Limb (tissue), 2 donors: ENCODE measurements at regions not wholly inside any gene's neighbourhood (a gene's known extent, or its start where the extent isn't known, plus 50 kb on each side); places are given as distances from the start of the nearest gene placed in this dataset.
A peak's percentile ranks its signal among the peaks of the same experiment; 100 is the strongest.
"Not testable (repeated sequence)": the region's sequence is repeated elsewhere in the genome, so short reads cannot be mapped to it uniquely, and the experiment has no call there.

ENCODE experiments used
- DNase-seq, 2 donors: peaks; one replicate each; pipeline ENCODE4 v3.0.0-alpha.2; 2016; ENCODE audit errors: extremely low spot score in 2 of 2

GRCh38 chr2:239663364-239663924 lies 262.6 kb upstream of the HDAC4 start:
- DNase-seq = no peak

DNA sequence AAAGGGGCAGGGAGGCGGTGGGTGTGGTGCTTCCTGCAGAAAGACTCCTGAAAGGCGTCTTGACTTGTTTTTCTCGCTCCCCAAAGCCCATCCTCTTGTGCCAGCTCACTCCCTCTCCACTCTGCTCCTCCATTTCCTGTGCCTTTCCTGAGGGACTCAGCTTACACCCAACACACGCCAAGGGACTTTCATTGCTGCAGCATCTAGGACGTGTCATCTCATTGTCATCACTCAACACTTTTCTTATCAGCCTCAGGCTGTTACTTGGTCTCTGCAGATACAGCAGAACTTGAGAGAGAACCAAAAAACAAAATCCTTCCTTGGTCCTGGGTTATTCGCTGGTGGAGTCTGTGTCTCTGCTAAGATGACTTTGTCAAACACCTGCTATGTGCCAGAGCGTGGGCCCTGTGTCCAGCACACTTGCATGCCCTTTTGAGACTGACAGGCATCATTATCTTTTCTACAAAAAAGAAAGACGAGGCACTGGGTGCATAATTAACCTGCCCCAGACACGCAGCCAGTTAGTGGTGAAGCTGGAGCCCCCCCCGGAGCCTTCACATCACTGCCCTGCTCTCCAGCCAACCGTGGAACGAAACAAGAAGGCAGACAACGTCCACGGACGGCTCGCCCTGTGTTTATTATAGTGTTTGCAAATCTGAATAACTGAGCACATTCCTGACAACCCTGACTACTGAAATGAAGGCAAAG lies 261.7 kb upstream of the HDAC4 start:
- DNase-seq = no peak

DNA sequence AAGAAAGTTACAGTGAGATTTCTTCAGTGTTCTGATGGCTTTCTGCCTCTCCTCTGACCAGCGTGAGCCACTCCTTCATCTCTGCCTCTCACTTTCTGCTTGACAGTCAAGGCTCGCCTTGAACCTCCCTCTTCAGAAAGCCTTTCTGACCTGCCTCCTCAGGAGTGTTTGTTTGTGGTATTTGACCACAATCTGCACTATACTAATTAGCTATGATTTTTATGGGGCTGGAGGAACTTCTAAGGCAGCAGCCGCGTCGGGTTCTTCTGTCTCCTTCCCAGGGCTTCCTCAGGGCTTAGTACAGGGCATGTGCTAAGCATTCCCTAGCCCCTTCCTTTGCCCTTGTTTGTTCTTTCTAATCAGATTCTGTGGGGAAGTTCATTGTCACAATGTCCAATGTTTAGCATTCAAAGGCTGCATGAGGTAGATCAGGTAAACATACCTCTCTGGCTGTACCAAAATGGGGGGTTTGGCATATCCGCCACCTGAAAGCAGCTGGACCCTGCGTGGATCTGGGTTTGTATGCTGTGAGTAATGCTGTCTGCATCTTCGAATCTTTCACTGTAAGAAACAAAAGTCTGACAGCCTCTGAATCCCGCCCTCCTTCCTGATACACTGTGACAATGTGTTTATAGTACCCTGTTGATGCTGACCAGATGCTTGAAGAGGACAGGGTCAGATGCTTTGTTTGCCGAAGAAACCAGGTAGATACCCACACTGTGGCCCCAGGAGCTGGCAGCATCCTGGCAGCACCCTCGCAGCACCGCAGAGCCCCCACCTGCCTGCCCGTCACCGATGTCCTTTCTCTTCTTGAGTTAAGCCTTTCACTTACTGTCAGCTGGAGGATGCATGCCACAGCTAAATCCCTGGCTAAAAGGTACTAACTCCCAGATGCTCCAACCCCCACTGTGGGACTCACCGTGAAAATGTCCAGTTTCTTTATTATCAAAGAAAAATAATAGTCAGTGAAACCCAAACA lies 260.8 kb upstream of the HDAC4 start:
- DNase-seq = no peak

DNA sequence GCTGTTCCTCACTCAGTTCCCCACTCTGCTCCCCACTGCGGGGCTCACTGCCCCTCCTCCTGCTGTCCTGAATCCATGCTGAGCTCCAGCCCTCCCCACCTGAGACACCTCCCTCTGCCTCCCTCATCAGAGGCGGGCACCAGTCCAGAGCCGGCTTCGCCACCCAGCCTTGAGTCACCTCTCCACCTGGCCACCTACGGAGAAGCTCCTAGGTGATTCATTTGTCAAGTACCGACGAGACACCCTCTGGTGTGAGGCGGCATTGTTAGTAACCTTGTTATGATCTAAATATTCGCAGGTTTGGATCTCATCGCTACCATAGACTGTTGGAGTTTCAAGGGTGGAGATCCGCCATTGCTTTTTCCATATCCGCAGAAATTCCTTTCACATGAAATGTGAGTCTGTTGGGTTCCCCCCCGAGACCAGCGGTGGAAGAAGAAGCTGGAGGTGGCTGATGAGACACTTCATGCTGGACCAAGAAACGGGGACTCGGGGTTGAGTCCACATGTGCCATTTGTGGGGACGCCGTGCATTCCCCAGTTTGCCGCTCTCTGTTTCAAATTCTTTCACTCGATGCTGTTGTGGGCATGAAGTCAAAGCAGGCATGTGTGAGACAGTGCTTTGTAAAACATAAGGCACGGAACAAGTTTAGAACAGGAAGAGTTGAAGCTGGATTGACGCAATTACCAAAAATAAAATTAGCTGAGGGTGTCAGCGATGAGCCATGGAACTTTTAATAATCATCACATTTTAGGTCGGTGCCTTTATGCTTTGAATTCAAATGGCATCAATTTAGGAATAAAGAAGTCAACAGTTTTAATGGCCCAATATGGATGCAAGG lies 259.8 kb upstream of the HDAC4 start:
- no peak for DNase-seq

DNA sequence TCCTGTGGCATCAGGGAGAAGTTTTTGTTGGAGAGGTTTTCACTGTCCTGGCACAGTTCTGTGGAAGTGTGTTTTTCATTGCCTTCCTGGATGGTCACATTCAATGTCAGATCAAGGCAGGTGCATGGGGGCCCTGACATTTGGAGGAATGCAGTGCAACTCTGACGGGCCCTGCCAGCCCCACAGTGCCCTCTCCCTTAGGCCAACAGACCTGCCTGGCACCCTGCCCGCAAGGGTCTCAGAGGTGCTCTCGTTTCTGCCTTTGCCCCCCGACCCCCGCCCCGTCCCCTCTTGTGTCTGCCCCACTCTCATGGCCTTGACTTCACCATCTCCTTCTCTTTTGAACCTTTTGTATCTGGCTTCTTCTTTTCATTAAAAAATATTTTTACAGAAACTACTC lies 257.2 kb upstream of the HDAC4 start:
- DNase-seq = no peak

DNA sequence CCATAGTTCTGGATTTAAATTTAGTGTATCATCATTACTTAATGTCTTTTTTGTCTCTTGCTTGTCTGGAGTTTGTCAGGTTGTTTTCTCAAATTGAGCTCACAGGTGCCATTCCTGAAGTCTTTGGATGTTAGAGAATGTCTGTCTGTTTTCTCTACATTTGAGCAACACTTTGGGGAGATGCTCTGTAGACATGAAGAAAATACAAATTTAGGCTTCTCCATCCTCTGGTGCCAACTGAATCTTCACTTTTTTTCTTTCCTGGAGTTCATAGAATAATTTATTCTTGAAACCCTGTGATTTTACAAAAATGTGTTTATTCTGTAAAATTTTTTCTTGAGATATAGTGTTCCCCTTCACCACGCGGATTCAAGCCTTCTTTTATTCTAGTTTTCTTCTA lies 256.4 kb upstream of the HDAC4 start:
- no peak for DNase-seq

DNA sequence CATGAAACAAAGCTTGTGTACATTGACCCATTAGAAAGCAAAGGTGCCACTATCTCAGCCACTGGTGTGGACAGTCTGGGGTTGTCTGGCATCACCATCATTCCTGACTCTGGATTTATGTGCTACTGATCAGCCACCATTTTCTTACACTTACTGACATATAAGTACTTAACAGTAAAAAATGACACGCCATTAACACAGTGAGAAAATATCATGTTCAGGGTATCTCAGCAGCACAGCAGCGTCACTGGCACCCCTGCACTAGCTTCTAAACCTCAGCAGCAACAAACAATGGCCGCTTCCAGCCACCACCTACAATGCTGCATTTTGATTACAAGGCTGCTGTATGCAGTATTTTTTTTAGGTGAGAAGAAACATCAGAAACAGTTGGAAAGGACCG lies 253.4 kb upstream of the HDAC4 start:
- no peak for DNase-seq

DNA sequence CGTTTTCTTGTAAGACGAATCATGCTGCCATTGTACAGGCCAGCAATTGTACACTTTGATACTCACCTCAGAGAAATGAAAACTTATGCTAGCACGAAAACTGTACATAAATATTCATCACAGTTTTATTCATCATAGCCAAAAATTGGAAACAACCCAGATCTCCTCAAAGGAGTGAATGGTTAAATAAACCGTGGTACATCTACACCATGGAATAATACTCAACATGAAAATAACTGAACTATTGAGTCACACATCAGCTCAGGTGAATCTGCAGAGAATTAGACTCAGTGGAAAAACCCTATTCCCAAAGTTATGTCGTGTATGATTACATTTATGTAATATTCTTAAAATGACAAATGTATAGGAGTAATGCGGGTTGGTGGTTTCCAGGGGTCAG lies 251.0 kb upstream of the HDAC4 start:
- no peak for DNase-seq

GRCh38 chr2:239650674-239651073 lies 249.9 kb upstream of the HDAC4 start:
- no peak for DNase-seq

- no peak for DNase-seq
These were observed 248.5 kb upstream of the HDAC4 start for GRCh38 chr2:239649309-239649708.

DNA sequence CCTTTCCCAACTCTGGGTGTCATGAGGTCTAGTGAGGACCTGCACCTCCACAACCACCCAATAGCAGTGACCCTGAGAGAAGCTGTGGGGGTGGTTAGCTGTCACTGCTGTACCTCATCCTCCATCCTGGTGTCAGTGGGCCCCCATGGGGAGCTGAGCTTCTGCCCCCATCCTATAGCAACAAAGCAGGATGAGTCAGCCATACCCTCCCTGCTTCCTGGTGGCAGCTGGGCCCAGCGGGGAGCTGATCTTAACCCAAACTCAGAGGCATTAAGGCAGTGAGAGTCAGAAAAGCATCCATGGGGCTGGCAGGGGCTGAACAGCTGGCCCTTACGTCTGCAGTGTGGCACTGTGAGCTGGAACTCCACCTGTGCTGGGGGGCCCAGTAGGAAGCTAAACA lies 247.8 kb upstream of the HDAC4 start:
- DNase-seq = peak in 1 of 2 donors; percentile 7

DNA sequence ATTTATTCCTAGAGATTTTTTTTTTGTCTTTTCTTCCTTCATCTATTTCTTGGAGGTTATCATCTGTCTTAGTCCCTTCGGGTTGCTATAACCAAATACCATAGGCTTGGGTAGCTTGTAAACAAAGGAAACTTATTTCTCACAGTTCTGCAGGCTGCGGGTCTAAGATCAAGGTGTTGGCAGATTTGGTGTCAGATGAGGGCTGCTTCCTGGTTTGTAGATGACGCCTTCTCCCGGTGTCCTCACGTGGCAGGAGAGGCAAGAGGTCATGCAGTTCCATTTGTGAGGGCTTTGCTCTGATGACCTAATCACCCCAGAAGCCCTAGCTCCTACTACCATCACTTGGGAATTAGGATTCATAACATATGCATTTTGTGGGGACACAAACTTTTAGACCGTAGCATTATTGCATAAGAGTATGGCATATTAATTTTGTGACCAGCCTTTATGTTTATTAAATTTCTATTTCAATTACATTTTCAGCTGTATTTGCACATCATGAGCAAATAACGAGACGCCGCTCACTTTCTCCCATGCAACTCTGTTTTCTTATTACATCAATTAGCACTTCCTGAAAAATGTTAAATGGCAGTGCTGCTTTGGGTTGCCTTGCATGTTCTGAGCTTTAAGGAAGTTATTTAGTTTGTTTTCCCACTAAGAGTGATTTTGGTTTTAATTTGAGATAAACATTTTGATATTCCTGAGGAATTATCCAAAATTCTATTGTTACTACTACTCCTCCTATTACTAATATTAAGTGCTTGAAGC lies 246.4 kb upstream of the HDAC4 start:
- no peak for DNase-seq

DNA sequence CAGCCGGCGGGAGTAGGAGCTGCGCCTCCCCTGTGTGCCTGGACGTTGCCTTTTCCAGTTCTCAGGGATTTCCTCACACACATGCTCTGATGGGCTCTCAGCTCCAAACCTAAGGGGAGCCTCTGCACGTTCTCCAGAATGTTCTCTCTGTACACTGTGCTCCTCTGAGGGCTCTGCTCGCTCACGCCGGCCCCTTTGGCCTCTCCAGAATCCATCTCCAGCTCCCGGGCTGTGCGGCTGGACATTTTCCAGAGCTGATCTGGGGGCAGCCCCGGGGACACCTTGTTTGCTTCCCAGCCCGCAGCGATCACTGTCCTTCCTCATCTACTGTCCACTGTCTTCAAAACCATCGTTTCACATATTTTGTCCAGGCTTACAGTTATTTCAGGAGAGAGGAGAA lies 245.4 kb upstream of the HDAC4 start:
- DNase-seq = peak in 1 of 2 donors; percentile 7

- DNase-seq = not testable (repeated sequence)
These were observed 243.8 kb upstream of the HDAC4 start for GRCh38 chr2:239644594-239644993.

DNA sequence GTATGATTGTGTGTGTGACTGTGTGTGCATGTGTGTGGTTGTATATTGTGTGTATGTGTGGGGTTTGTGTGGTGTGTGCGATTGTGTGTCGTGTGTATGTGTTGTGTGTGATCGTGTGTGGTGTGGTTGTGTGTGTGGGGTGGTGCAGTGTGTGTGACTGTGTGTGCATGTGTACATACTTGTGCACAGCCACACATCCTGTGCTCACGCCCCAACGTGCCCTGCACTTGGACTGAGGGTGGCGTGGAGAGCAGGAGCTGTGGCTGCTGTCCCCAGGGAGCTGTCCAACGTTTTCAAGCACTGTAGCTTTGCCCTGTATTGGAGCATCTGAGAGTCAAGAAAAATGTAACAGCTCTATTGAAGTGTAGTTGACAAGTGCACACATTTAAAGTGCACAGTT lies 243.2 kb upstream of the HDAC4 start:
- DNase-seq = peak in 1 of 2 donors; percentile 44

DNA sequence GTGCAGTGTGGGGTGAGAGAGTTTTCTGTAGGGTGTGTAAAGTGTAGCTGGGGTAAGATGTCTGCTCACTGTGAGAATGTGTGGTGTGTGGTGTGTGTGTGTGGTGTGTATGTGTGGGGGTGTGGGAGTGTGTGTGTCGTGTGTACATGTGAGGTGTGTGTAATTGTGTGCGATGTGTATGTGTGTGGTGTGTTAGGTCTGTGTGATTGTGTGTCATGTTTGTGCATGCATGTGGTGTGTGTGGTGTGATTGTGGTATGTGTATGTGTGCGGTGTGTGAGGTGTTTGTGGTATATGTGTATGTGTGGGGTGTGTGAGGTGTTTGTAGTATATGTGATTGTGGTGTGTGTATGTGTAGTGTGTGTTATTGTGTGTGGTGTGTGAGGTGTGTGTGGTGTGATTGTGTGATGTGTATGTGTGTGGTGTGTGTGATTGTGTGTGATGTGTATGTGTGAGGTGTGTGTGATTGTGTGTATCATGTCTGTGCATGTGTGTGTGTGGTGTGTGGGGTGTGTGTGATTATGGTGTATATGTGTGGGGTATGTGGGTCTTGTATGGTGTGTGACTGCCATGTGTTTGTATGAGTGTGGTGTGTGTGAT lies 241.7 kb upstream of the HDAC4 start:
- DNase-seq = no peak

DNA sequence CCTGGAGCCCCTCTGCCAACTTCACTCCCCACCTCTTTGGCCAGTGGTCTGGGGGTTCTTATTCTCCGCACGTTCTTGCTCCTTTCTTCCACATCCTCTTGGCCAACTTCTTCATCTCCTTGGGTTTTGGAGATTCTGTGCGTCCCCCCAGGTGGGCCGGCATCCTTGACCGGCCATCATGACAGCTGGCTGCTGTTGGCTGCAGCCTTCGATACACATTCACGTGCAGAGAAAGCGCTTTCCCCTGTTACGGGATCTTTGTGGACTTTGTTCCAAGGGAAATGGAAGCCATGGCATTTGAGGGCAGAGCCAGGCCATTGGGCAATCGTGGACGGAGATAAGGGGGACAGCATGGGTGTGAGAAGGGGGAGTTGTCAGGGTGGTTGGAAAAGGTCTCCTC lies 241.1 kb upstream of the HDAC4 start:
- DNase-seq = not testable (repeated sequence)

- DNase-seq = no peak
These were observed 240.1 kb upstream of the HDAC4 start for GRCh38 chr2:239640676-239641578.

DNA sequence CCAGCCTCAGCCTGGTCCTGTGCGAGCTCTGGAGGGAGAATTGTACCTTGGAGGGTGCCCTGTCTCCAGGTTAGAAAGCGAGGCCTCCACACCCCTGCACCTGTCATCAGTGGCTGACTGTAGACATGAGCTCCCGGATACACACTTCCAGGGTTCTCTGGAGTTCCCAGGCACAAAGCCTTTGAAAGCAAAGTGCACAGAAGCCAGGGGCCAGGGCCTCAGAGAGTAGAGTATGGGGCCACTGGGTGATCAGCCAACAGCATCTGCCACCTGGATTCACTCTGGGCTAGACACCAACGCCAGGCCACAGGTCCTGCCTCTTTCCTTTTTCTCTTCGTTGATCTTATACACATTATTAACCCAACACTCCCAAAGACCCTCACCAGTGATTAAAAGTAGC lies 239.4 kb upstream of the HDAC4 start:
- DNase-seq = no peak
